Nephron progenitor cell (in vitro differentiated cells): ENCODE measurements at regions not wholly inside any gene's neighbourhood (a gene's known extent, or its start where the extent isn't known, plus 50 kb on each side); places are given as distances from the start of the nearest gene placed in this dataset.

Experiments used
- DNase-seq: peaks from one replicate; pipeline ENCODE4 v3.0.0; 2021
- H3K27ac Mint-ChIP-seq: 2 replicates; pipeline ENCODE4 v1.8.0; 2021; ENCODE audit warnings: mild to moderate bottlenecking, moderate library complexity, mixed read lengths
- H3K27me3 Mint-ChIP-seq: 2 replicates; pipeline ENCODE4 v1.8.0; 2021; ENCODE audit warnings: mild to moderate bottlenecking, low read depth, mixed read lengths; ENCODE audit not compliant: poor library complexity
- H3K36me3 Mint-ChIP-seq: 2 replicates; pipeline ENCODE4 v1.8.0; 2021; ENCODE audit warnings: low read depth, mixed read lengths
- H3K4me1 Mint-ChIP-seq: 2 replicates; pipeline ENCODE4 v1.8.0; 2021; ENCODE audit warnings: mixed read lengths
- H3K4me3 Mint-ChIP-seq: 2 replicates; pipeline ENCODE4 v1.8.0; 2021; ENCODE audit warnings: mild to moderate bottlenecking, moderate library complexity, mixed read lengths
- H3K9me3 Mint-ChIP-seq: 2 replicates; pipeline ENCODE4 v1.8.0; 2021; ENCODE audit warnings: mild to moderate bottlenecking, moderate library complexity, mixed read lengths
- TF ChIP-seq, protein P1 (sequence below): fragments of 200-600 bp; sonication (generic); IDR thresholded peaks from 2 replicates; pipeline ENCODE4 v1.5.0; 2021; ENCODE audit warnings: antibody characterized with exemption

- Mint-ChIP-seq H3K9me3 (peaks cover 18% of the 10 kb centered on the region), H3K36me3 (peaks cover 5% of the 10 kb centered on the region), H3K27ac (no peak overlapping the region), H3K4me3 (no peak overlapping the region), H3K27me3 (no peaks in the 10 kb centered on the region), H3K4me1 (no peaks in the 10 kb centered on the region)
- no peak for DNase-seq
- TF ChIP-seq, protein P1, sequence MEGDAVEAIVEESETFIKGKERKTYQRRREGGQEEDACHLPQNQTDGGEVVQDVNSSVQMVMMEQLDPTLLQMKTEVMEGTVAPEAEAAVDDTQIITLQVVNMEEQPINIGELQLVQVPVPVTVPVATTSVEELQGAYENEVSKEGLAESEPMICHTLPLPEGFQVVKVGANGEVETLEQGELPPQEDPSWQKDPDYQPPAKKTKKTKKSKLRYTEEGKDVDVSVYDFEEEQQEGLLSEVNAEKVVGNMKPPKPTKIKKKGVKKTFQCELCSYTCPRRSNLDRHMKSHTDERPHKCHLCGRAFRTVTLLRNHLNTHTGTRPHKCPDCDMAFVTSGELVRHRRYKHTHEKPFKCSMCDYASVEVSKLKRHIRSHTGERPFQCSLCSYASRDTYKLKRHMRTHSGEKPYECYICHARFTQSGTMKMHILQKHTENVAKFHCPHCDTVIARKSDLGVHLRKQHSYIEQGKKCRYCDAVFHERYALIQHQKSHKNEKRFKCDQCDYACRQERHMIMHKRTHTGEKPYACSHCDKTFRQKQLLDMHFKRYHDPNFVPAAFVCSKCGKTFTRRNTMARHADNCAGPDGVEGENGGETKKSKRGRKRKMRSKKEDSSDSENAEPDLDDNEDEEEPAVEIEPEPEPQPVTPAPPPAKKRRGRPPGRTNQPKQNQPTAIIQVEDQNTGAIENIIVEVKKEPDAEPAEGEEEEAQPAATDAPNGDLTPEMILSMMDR, result no peak
These were observed 690.5 kb upstream of the SOX9 start for GRCh38 chr17:71430281-71430680.

DNA sequence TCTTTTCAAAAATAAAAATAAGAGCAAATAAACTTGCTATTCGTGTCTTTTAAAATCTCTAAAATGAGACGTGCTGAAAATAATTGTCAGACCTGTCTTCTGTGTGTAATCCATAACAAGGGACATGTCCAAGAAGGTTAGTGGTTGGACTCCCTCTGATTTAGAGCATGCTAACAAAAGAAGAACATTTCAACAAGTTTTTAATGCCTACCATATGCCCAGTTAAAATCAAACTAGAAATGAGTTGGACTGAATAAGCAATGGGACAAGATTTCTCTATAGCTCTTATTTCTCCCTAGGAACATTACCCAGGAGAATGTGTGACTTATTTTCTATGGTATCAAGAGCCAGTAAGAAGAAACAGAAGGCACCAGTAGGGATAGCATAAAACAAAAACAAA, 689.7 kb upstream of the SOX9 start:
- H3K4me3 Mint-ChIP-seq, result no peak overlapping the region
- H3K27ac Mint-ChIP-seq, result no peak overlapping the region
- peaks cover 18% of the 10 kb centered on the region for H3K9me3 Mint-ChIP-seq
- TF ChIP-seq, protein P1, result no peak
- no peaks in the 10 kb centered on the region for H3K27me3 Mint-ChIP-seq
- H3K4me1 Mint-ChIP-seq, result no peaks in the 10 kb centered on the region
- no peak for DNase-seq
- peaks cover 5% of the 10 kb centered on the region for H3K36me3 Mint-ChIP-seq

DNA sequence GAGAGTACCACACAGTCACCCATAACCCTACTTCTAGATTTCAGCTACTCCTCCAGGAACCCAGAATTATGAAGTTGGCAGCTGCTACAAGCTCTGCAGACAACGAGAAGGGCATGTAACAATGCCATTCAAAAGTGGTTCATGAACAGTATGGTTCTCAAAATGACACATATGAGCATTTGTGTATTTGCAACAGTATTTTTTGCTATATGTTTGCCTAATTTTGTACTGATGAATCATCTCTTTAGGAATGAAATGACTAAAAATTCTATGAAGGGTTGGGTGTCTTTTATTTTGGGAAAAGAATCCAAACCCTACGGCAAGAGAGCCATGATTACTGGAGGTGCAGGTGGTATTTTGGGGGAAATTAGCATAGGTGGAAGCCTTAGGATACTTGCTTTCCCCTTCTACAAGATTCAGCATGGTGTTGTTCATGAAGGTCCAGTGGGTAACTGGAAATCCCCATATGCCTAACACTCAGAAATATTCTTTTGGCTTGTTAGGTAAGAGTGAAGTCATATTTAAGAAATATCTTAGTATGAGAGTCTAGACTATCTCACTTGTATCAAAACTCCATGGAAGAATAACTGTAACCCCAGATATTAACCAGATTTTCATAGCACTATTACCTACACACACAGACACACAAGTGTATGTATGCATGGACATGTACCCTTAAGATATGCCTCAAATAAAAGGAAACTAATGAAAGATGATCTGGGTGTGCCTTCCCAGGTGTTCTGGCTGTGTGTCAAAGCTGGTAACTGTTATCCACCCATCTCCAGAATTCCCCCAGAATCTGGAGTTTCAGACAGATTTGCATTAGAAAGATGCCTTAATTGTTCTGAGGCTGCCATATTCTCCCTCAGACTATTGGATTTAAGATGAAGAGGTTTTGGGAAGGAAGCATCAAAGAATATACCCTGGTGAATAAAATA, 688.2 kb upstream of the SOX9 start:
- no peak overlapping the region for H3K27ac Mint-ChIP-seq
- H3K36me3 Mint-ChIP-seq, result peaks cover 5% of the 10 kb centered on the region
- no peak overlapping the region for H3K4me3 Mint-ChIP-seq
- no peaks in the 10 kb centered on the region for H3K4me1 Mint-ChIP-seq
- H3K9me3 Mint-ChIP-seq, result peaks cover 18% of the 10 kb centered on the region
- TF ChIP-seq, protein P1, result no peak
- DNase-seq, result no peak
- no peaks in the 10 kb centered on the region for H3K27me3 Mint-ChIP-seq

GRCh38 chr17:71434716-71435115, 686.1 kb upstream of the SOX9 start:
- Mint-ChIP-seq H3K4me1 (peaks cover 15% of the 10 kb centered on the region), H3K27ac (no peak overlapping the region), H3K27me3 (peaks cover 3% of the 10 kb centered on the region), H3K9me3 (peaks cover 2% of the 10 kb centered on the region), H3K4me3 (no peak overlapping the region), H3K36me3 (no peaks in the 10 kb centered on the region)
- TF ChIP-seq, protein P1, result no peak
- no peak for DNase-seq

DNA sequence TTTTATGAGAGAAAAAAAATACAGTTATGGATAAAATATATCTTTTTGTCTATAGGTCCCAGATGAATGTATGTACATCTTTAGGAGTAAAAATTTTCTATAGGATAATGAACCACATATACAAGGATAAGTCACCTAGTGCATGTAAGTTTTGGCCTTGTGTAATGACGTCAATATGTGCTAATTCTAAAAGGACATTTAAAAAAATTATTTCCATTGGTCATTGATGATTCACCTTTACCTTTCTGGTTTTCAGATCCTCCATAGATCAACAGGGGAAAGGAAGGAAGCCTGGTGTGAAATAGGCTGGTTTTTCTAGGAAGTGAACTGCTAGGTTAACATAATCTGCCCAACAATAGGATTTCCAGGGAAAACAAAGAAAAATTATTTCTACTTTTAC, 684.3 kb upstream of the SOX9 start:
- Mint-ChIP-seq H3K36me3 (peaks cover 5% of the 10 kb centered on the region), H3K4me1 (peaks cover 20% of the 10 kb centered on the region), H3K4me3 (no peak overlapping the region), H3K27me3 (peaks cover 3% of the 10 kb centered on the region), H3K27ac (no peak overlapping the region), H3K9me3 (peaks cover 8% of the 10 kb centered on the region)
- no peak for DNase-seq
- TF ChIP-seq, protein P1, result no peak

GRCh38 chr17:71437166-71437565, 683.7 kb upstream of the SOX9 start:
- TF ChIP-seq, protein P1, result no peak

More at GRCh38 chr17:71437166-71437565, 683.7 kb upstream of the SOX9 start:
- H3K27me3 Mint-ChIP-seq, result peaks cover 3% of the 10 kb centered on the region
- no peak overlapping the region for H3K4me3 Mint-ChIP-seq
- H3K4me1 Mint-ChIP-seq, result peaks cover 20% of the 10 kb centered on the region
- H3K9me3 Mint-ChIP-seq, result peaks cover 8% of the 10 kb centered on the region
- peaks cover 5% of the 10 kb centered on the region for H3K36me3 Mint-ChIP-seq
- no peak for DNase-seq
- H3K27ac Mint-ChIP-seq, result no peak overlapping the region
